CD1c-positive myeloid dendritic cell (primary cell): ENCODE measurements at regions not wholly inside any gene's neighbourhood (a gene's known extent, or its start where the extent isn't known, plus 50 kb on each side); places are given as distances from the start of the nearest gene placed in this dataset.
"Not testable (repeated sequence)": the region's sequence is repeated elsewhere in the genome, so short reads cannot be mapped to it uniquely, and the experiment has no call there.

Experiments
- DNase-seq: peaks from one replicate; pipeline ENCODE4 v3.0.0-alpha.2; 2016; ENCODE audit errors: extremely low spot score

- no peak for DNase-seq
Measured at GRCh38 chr3:176328666-176329065, 868.6 kb downstream of the TBL1XR1 start.

DNA sequence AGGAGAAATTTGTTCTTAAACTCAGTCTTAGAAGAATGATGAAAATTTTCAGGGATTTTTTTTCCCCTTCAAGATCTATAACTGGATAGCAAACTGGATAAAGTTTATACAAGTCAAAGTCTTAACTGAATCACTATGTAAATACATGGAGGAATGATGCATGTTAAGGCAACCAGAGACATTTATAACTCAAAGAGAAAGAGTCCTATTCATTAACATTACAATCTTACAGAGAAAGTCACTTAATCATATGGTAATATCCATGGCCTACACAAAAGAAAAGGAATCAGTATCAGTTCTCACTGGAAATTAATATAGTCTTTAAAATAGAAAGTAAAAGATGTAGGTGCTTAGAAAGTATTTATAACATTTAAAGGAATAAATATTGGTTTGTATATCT lies 869.1 kb downstream of the TBL1XR1 start:
- no peak for DNase-seq

GRCh38 chr3:176326894-176327490 lies 870.3 kb downstream of the TBL1XR1 start:
- not testable (repeated sequence) for DNase-seq

DNA sequence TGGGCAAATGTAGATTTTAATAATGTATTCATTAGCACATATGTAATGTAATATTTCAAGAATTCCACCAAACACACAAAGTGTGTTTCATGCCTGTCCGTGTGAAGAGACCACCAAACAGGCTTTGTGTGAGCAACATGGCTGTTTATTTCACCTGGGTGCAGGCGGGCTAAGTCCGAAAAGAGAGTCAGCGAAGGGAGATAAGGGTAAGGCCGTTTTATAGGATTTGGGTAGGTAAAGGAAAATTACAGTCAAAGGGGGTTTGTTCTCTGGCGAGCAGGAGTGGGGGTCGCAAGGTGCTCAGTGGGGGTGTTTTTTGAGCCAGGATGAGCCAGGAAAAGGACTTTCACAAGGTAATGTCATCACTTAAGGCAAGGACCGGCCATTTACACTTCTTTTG lies 875.8 kb downstream of the TBL1XR1 start:
- not testable (repeated sequence) for DNase-seq

GRCh38 chr3:176321099-176321498 lies 876.2 kb downstream of the TBL1XR1 start:
- no peak for DNase-seq

- DNase-seq = no peak
Measured at GRCh38 chr3:176313426-176313825, 883.9 kb downstream of the TBL1XR1 start.

GRCh38 chr3:176310641-176311040 lies 886.6 kb downstream of the TBL1XR1 start:
- no peak for DNase-seq

GRCh38 chr3:176302271-176302670 lies 895.0 kb downstream of the TBL1XR1 start:
- no peak for DNase-seq

- no peak for DNase-seq
Measured at GRCh38 chr3:176296066-176296597, 901.1 kb downstream of the TBL1XR1 start.

- DNase-seq = no peak
Measured at GRCh38 chr3:176293276-176293675, 904.0 kb downstream of the TBL1XR1 start.

DNA sequence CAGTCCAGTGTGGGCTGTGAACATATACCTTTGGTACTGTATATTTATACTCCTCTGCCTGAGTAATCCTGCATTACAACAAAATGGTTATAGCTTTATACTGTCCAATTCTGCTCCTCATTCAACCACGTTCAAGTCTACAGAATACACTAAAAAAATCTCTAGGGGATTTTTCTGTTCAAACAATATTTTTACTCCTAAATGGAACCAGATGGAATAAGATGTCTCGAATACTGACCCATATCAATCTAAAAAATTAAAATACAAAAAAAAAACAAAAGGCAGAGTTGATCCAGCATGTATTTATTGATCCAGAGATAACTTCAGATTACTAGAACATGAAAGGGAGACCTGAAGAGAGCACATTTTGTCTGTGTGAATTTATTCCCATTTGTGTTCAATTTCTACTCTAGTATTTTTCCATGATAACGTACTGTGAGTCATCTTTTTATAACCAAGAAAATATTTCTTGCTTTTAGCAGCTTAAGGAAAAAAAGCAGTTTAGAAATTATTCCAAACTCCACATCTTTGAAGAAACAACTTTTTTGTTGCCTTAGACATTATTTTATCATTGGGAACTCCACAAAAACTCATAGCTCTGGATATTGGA lies 910.7 kb downstream of the TBL1XR1 start:
- DNase-seq = no peak

- no peak for DNase-seq
Measured at GRCh38 chr3:176275538-176275937, 921.7 kb downstream of the TBL1XR1 start.

GRCh38 chr3:176275113-176275512 lies 922.2 kb downstream of the TBL1XR1 start:
- DNase-seq = no peak

DNA sequence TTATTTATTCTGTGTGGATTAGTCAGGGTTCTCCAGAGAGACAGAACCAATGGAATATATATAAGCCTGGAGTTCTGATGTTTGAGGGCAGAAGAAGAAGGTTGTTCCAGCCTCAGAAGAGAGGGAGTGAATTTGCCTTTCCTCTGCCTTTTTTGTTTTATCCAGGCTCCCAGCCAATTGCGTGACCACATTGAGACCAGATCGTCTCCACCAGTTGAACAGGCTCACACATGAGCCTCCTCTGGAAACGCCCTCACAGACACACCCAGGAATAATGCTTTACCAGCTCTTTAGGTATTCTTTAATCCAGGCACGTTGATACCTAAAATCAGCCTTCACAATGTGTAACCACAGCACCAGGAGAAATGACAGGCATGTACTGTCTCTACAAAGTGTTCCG lies 923.1 kb downstream of the TBL1XR1 start:
- DNase-seq = no peak

DNA sequence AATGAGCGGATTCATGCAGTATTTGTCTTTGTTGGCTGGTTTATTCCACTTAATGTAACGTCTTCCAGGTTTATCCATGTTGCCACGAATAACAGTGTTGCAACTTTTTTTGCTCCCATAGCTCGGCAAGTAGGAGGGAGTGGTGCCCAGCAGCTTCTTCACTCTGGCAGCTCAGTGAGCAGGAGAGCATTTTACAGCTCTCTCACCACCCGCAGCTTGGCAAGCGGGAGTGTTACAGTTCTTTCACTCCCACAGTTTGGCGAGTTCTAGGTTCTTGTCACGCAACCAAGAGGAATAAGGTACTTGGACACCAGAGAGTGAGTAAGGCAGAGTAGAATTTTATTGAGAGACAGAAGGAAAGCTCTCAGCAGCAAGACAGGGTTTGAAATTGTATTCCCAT lies 935.2 kb downstream of the TBL1XR1 start:
- DNase-seq = no peak

DNA sequence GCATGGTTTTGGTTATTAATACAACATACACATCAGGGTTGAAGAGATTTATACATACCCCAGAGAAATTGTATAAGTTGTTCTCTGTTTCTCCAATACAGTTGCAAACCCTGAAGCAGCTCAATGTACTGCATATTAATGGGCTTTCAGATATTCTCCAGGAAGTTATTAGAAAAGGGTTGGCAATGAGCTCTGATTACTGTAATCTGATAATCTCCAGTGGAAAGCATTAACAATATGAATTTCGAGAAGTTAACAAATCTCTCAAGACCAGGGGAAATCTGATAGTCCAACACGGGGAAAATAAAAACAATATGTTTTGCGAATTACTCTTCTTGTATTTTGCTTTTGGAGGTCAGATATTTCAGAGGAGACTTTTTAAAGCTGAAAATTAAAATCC lies 950.1 kb downstream of the TBL1XR1 start:
- no peak for DNase-seq

DNA sequence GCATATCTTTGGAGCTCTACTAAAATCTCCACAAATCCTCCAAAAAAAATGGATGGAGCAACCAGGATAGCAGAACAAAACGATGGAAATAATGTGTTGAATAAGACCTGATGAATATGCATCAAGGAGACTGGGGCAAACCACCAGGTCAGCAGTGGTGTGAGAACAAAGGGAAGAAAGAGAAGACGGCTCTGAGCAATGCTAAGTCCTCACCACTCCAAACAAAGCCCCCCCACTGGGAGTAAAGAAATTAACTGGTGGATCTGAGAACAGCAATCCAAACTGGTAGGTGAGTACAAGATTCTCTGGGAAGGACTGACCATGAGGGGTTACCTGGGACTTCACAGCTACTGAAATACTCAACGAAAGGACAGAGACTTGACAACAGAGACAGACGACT lies 977.3 kb downstream of the TBL1XR1 start:
- DNase-seq = no peak

- DNase-seq = no peak
Measured at GRCh38 chr3:176214758-176215157, 982.5 kb downstream of the TBL1XR1 start.

DNA sequence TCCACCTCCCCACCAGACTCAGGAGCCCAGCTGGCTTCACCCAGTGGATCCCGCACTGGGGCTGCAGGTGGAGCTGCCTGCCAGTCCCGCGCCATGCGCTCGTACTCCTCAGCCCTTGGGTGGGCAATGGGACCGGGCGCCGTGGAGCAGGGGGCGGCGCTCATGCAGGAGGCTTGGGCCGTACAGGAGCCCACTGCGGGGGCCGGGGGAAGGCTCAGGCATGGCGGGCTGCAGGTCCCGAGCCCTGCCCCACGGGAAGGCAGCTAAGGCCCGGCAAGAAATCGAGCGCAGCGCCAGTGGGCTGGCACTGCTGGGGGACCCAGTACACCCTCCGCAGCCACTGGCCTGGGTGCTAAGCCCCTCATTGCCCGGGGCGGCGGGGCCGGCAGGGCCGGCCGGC lies 984.0 kb downstream of the TBL1XR1 start:
- not testable (repeated sequence) for DNase-seq

GRCh38 chr3:176208915-176209314 lies 988.4 kb downstream of the TBL1XR1 start:
- no peak for DNase-seq

DNA sequence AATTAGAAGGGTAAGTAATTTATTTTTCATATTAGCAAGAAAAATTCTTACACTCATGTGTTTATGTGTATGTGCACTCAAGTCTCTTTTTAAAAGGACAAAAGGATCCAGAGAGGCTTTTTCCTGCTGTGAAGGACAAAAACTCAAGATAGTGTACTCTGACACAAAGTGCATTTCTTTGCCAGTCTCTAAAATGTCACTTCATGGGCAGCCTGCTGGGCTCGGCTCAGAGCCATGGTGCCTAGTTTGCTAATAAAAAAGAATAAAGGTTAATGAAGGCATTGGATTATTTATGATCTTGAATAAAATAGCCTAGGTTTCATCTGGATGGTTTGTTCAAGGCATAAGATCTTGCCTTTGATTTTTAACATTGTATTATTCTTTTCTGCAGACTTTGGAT lies 989.0 kb downstream of the TBL1XR1 start:
- no peak for DNase-seq

DNA sequence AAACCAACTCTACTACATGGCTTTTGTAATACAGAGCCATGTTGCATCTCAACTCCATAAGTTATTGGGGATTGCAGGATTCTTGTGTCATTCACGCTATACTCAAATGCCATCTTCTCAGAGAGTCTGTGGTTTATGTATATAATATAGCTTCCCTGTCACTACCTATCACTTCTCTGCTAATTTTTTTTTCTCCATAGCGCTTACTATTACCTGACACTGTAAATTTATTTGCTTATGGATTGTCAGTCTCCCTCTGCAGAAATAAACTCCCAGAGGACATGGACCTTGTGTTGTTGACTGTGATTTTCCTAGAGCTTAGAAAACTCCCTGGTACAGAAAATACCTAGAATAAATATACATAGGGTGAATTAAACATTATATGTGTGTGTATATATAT lies 990.5 kb downstream of the TBL1XR1 start:
- DNase-seq = no peak

GRCh38 chr3:176202652-176203051 lies 994.6 kb downstream of the TBL1XR1 start:
- DNase-seq = no peak
